HG02938 (cell line): ENCODE measurements at regions not wholly inside any gene's neighbourhood (a gene's known extent, or its start where the extent isn't known, plus 50 kb on each side); places are given as distances from the start of the nearest gene placed in this dataset.
"Not testable (repeated sequence)": the region's sequence is repeated elsewhere in the genome, so short reads cannot be mapped to it uniquely, and the experiment has no call there.

ENCODE experiments used
- ATAC-seq: cut with Tn5 transposase; IDR thresholded peaks from one replicate; pipeline ENCODE4 v1.9.1; 2021; ENCODE audit warnings: mild to moderate bottlenecking, moderate library complexity; ENCODE audit not compliant: unreplicated experiment

- ATAC-seq = no peak
Measured at GRCh38 chr3:81068546-81068945, 692.9 kb downstream of the GBE1 start.

GRCh38 chr3:81063896-81064295, 697.5 kb downstream of the GBE1 start:
- ATAC-seq = no peak

GRCh38 chr3:81051133-81051532, 710.3 kb downstream of the GBE1 start:
- ATAC-seq = not testable (repeated sequence)

GRCh38 chr3:81048058-81048665, 713.3 kb downstream of the GBE1 start:
- no peak for ATAC-seq

GRCh38 chr3:81045976-81046375, 715.5 kb downstream of the GBE1 start:
- no peak for ATAC-seq

GRCh38 chr3:81045246-81045645, 716.2 kb downstream of the GBE1 start:
- ATAC-seq = no peak

- ATAC-seq = no peak
Measured at GRCh38 chr3:81043660-81044199, 717.7 kb downstream of the GBE1 start.

GRCh38 chr3:81043009-81043408, 718.4 kb downstream of the GBE1 start:
- no peak for ATAC-seq

GRCh38 chr3:81041331-81041730, 720.1 kb downstream of the GBE1 start:
- ATAC-seq = no peak

- ATAC-seq = no peak
Measured at GRCh38 chr3:81040107-81040506, 721.3 kb downstream of the GBE1 start.

- ATAC-seq = no peak
Measured at GRCh38 chr3:81033684-81034083, 727.8 kb downstream of the GBE1 start.

- ATAC-seq = no peak
Measured at GRCh38 chr3:81033185-81033584, 728.3 kb downstream of the GBE1 start.

GRCh38 chr3:81029861-81030260, 731.6 kb downstream of the GBE1 start:
- no peak for ATAC-seq

GRCh38 chr3:81027344-81027743, 734.1 kb downstream of the GBE1 start:
- no peak for ATAC-seq

- no peak for ATAC-seq
Measured at GRCh38 chr3:81024560-81024959, 736.9 kb downstream of the GBE1 start.

- no peak for ATAC-seq
Measured at GRCh38 chr3:81022339-81022738, 739.1 kb downstream of the GBE1 start.

- peak; percentile 51 for ATAC-seq
Measured at GRCh38 chr3:81013360-81013759, 748.1 kb downstream of the GBE1 start.

GRCh38 chr3:81005992-81006391, 755.5 kb downstream of the GBE1 start:
- no peak for ATAC-seq

- ATAC-seq = no peak
Measured at GRCh38 chr3:81003817-81004216, 757.6 kb downstream of the GBE1 start.

GRCh38 chr3:81003008-81003645, 758.3 kb downstream of the GBE1 start:
- no peak for ATAC-seq

- no peak for ATAC-seq
Measured at GRCh38 chr3:80999481-80999880, 762.0 kb downstream of the GBE1 start.

- no peak for ATAC-seq
Measured at GRCh38 chr3:80998022-80998421, 763.4 kb downstream of the GBE1 start.

GRCh38 chr3:80997622-80998021, 763.8 kb downstream of the GBE1 start:
- ATAC-seq = no peak
